LHCN-M2 (cell line): ENCODE measurements at regions not wholly inside any gene's neighbourhood (a gene's known extent, or its start where the extent isn't known, plus 50 kb on each side); places are given as distances from the start of the nearest gene placed in this dataset.

Source experiments
- DNase-seq: peaks from one replicate; pipeline ENCODE4 v3.0.0-alpha.2; 2012; ENCODE audit warnings: low read depth

DNA sequence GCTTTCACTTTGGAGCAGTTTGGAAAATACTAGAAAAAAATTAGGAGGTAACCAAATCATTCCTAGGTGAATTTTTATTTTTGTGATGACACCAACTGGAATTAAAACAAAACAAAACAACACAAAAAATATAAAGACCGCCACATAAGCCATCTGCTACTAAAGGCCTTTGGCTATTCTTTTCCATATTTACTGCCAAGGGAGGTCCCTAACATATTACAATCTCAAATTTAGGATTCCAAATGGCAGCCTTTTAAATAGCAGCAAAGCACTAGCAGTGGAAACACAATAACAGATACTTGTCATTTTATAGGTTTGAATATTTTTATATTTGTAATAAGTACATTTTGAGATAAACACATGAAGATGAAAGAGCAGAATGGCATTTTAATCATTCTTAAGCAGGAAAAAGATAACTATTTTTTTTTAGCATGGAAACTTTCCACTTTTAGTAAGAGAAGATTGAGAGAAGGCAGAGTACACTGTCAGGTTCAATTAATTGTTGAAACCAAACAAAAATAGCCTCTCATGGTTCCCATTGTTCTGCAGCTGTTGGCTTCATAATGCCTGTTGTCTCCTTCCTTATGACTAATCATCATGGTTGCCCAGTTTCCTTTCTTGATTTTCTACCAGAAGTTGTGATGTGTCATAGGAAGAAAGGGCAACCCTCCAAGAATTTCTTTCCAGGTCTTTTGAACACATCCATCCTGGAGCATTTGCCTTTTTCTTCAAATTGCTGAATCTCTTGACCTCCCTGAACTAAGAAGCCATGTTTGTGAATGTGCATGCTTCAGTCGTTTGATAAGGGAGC, 219.0 kb upstream of the EMCN start:
- peak; percentile 98 for DNase-seq

GRCh38 chr4:100728861-100729260, 211.0 kb upstream of the EMCN start:
- no peak for DNase-seq

DNA sequence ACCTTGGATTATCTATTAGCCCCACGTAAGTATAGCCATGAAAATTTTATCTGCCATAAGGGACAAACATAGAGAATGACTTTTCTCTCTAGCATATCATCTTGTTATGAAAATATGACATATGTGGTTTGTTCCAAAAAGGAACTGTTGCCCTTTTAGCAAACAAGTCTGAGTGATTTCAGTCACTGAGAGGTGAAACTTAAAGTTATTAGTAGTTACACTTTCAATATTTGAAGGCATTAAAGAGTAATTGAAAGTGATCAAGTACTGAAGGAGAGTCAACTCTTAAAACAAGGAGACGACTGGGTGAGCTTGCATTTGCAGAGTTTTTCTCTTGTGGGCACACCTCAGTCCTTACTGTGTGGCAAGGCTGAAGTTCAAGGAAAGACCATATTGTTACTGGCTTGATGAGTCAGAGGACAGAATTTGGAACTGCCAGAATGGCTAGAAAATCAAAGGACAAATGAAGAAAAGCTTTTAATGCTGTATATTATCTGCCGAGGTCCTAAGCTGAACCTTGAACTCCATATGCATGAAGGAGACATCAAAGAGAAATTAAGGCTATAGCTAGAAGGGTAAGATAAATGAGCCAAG, 205.1 kb upstream of the EMCN start:
- no peak for DNase-seq

DNA sequence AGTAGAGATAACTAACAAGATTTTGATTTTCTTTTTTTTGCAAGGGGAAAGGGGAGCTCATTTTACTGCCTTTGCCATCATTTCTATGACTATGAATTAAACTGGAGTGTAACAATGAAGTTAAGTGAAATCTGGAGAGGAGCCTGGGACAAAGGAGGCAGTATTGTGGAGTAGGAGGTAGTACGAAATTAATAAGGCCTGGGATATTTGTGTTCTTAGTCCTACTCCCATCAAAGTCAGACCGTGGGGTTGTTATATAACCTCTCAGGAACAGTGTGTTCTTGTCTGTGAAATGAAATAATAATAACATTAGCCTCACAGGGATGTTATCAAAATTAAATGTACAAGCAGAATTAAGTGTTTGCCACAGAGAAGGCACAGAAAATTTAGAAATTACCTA, 204.3 kb upstream of the EMCN start:
- no peak for DNase-seq

- no peak for DNase-seq
Observed at GRCh38 chr4:100721490-100721889, 203.7 kb upstream of the EMCN start.

GRCh38 chr4:100721077-100721476, 203.3 kb upstream of the EMCN start:
- no peak for DNase-seq

GRCh38 chr4:100716416-100716815, 198.6 kb upstream of the EMCN start:
- DNase-seq = no peak

DNA sequence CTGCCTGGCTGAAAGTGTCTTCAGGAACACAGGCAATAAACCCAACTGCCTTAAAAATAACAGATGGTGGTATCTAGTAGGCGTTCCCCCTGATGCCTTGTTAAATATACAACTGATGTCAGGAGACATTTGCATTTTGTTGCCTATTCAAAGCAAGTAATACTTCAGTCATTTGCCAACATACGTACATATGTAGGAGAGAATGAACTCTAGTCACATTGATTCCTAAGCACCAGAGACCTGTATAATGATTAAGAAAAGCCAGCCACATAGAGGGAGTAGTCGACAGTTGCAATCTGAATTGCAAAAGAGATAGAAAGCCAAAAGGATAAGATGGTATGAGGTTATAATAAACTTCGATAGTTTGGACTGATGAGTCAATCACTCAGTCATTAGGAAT, 191.0 kb upstream of the EMCN start:
- no peak for DNase-seq

DNA sequence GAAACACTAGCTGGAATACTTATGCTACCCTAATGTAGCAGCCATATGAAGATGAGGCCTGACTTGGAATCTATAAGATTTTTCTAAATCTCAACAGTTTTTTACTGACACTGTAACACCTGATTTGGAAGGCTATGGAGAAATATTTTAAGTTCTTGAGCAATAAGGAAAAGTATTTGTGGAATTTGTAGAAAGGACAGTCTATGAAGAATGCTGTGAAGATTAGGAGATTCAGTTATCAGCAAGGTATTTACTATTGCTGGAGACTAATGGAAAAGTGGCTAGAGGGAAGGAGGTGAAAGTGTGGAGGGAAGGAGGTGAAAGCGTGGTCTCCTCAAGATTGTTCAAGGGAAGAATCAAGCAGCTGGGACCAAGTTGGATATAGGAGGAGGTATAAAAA, 190.0 kb upstream of the EMCN start:
- DNase-seq = no peak

GRCh38 chr4:100696531-100696930, 178.7 kb upstream of the EMCN start:
- no peak for DNase-seq

DNA sequence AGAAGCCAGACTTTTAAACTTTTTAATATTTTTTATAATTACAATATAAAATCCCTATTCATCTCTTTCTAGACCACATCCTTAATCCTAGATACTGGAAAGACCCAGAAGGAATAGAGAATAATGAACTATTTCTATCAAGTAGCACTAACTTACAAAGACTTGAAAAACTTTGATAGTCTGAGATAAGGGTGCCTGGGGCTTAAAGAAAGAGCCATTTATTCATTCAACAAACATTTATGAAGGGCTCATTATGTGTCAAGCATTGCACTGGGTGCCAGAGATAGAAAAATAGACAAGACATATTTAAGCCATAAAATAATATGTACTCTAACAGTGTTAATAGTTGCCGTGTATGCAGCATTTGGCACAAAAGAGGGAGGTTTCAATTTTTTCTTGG, 178.0 kb upstream of the EMCN start:
- DNase-seq = no peak

DNA sequence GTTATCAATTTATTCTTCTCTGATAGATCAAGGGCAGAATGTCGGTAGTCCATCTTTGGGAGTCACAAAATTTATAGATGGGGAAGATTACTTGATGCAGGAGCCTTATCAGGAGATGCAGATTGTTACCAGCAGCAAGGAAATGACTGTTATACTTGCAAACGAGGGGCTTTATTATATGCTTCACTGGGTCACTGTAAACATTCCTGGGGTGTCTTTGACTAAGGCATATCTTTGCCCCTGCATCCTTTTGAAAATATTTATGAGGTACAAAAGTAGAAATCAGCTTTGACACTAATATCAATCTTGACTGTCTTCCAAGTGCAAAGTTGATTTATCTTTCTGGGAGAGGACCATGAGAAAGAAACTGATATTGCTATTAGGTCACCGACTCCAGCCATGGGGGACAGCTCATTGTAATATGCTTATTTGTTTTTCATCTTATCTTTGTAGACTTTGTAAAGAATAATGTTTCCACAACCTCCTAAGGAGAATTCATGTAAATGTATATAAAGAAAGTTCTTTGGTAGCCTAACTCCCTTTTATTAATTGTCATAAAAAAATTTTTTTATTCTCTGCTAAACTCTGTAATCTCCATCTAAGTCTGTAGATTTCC, 177.3 kb upstream of the EMCN start:
- no peak for DNase-seq

DNA sequence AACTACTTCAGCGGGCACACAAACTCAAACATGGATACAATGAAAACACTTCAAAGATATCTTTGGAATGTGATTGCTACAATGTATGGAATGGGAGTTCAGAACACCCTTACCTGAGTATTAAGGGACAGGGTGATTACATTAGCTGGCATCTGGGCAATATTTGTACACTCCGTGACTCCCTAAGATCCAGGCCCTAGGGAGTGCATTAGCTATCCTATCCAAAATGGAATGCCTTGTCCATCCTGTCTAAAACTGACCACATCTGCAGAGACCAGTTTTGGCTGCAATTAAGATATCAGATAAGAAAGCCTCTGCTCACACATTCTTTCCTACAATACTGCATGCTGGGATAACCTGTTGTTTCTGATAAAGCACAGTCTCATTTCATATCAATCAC, 176.6 kb upstream of the EMCN start:
- DNase-seq = no peak

DNA sequence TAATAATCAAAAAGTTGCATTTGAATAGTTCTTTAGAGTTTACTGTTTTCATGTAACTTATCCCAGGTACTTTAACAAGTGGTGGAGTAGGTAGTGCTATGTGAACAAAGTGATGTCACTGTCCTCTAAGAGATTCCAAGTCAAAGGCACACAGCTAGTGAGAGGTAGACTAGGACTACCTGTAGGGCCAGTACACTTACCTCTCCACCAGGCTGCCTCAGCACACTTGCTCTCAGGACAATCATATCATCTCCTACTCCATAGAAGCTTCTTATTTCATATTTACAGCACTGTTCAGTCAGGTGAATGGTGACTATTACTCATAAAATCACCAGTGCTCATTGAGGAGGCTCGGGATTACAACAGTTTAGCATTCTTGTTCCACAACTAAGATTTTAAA, 173.0 kb upstream of the EMCN start:
- DNase-seq = no peak

- no peak for DNase-seq
Observed at GRCh38 chr4:100688368-100688767, 170.5 kb upstream of the EMCN start.

GRCh38 chr4:100682477-100683218, 164.8 kb upstream of the EMCN start:
- no peak for DNase-seq

- no peak for DNase-seq
Observed at GRCh38 chr4:100681289-100681688, 163.5 kb upstream of the EMCN start.

DNA sequence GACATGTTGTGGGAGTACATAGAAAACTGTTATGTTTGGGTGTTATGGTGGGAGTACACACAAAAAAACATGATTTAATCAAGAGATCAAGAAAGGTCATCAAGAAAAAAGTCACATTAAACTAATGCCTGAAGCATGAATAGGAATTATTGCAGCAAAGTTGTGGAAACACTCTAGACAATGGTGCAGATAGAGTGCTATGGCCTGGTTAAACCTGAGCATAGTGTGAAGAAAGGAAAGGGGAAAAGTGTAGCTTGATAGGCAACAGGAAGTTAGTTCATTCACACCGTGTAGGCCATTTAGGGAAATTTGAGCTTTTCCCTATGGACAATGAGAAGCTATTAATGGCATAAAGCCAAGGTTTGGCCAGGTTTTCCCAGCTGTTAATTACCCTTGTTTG, 162.1 kb upstream of the EMCN start:
- DNase-seq = peak; percentile 6

GRCh38 chr4:100674976-100675375, 157.2 kb upstream of the EMCN start:
- no peak for DNase-seq

GRCh38 chr4:100657187-100657586, 139.4 kb upstream of the EMCN start:
- no peak for DNase-seq

DNA sequence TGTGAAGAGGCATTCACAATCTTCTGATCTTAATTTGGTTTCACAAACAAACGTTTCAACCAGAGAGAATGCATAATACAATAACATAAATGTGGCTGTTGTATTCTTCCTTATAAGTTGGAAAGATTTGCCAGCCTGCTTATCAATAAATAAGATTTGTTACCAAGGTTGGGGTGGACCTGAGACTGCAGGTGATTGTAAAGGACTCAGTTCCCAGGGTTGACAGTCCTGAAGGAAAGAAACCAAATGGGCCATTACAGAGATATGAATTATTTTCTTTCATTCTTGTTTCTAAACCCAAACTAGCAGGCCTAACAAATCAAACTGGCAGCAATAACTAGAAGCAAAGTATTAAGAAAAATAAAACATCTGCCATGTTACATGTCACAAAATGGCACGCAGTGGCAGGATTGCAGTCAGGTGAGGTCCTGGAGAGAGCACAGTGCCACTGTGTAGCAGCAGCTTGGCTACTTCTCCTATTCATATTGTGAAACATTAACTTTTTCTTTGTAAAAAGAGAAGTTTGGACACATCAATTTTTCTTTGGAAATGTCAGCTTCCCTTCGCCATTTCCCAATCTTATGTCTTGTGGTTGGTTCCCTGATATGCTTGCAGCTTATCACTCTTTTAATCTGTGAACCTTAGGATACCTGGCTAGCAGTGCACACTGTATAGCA, 133.8 kb upstream of the EMCN start:
- no peak for DNase-seq

- no peak for DNase-seq
Observed at GRCh38 chr4:100649417-100649816, 131.6 kb upstream of the EMCN start.
